Glomerular endothelial cell (primary cell): ENCODE measurements at regions not wholly inside any gene's neighbourhood (a gene's known extent, or its start where the extent isn't known, plus 50 kb on each side); places are given as distances from the start of the nearest gene placed in this dataset.

Experiments
- DNase-seq: peaks from one replicate; pipeline ENCODE4 v3.0.0-alpha.2; 2011; ENCODE audit warnings: low read depth, low spot score; ENCODE audit errors: extremely low read depth

DNA sequence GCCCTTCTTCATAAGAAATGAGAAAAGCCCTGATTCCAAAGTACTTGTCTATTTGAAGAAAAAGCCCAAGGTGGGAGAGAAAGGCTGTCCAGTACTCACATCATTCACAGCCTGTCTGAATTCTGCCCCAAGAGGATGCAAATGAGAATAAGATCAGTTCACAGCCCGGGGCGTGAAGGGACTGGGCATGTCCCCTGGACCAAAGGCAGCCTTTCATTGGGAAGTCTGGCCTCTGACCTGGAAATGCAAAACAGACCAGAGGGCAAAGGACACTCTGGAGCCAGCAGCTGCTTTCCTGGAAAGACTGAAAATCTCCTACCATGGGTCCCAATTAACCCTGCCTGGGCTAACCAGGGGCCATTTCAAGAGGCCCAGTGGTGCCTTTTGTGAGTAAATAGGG is 191.2 kb upstream of the PELI2 start:
- DNase-seq = no peak

DNA sequence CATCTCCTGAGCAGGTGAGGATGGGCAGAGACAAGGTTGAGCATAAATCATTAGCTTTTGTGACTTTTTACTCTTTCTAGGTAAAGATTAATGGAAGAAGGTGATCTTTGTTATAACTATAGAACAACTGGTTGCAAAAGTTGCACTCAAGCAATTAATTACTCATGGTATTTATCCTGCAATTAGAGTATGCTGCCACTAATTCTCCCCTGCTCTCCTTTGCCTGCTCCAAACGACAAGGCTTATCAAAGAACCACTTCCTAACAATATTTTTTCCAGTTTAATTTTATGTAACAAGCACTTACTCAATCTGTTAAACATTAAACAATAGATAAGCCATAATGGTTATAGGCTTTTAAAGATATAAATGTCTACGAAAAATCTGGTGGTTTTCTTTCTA is 189.9 kb upstream of the PELI2 start:
- no peak for DNase-seq

DNA sequence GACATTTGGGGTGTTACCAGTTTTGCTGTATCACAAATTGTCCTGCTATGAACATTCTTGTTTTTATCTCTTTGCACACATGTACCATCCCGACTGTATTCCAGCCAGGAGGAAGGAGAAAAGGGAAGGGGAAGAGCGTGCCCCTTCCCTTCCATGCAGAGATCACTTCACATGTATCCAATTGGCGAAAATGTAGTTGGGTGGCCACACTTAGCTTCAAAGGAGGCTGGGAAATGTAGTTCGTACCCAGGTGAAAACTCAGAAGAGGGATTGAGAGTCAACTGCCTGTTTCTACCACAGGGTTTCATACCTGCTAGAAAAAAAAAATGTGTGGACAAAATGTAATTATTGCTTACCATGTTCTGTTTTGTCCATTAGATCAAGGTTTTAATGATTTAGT is 189.1 kb upstream of the PELI2 start:
- DNase-seq = no peak

DNA sequence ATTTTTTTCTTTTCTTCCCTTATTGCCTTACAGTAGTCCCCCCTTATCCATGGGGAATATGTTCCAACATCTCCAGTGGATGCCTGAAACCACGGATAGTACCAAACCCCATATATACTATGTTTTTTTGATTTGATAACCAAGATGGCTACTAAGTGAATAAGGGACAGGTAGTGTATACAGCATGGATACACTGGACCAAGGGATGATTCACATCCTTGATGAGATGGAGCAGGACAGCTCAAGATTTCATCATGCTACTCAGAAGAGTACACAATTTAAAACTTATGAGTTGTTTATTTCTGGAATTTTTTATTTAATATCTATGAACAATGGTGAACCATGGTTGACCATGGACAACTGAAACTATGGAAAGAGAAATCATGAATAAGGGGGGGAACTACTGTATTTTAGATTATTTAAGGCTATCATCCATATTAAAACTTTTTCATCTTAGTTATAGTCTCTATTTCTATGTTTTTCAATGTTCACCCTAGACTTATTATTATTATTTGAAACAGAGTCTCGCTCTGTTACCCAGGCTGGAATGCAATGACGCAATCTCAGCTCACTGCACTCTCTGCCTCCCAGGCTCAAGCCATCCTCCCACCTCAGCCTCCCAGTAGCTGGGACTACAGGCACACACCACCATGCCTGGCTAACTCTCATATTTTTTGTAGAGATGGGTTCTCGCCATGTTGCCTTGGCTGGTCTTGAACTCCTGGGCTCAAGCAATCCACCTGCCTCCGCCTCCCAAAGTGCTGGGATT is 188.0 kb upstream of the PELI2 start:
- DNase-seq = no peak

DNA sequence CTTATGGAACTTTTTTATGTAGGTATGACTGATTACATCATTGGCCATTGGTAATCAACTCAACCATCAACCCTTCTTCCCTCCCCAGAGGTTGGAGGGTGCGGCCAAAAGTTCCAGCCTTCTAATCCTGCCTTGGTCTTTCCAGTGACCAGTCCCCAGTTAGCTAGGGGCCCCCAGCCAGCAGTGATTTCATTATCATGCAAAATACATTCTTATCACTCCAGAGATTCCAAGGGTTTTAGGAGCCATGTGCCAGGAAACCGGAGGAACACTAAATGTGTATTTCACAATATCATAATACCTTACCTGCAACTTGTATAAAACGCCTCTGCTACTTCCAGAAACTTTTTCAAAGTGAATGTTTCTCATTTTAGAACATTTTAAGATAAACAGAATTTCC is 181.5 kb upstream of the PELI2 start:
- no peak for DNase-seq

DNA sequence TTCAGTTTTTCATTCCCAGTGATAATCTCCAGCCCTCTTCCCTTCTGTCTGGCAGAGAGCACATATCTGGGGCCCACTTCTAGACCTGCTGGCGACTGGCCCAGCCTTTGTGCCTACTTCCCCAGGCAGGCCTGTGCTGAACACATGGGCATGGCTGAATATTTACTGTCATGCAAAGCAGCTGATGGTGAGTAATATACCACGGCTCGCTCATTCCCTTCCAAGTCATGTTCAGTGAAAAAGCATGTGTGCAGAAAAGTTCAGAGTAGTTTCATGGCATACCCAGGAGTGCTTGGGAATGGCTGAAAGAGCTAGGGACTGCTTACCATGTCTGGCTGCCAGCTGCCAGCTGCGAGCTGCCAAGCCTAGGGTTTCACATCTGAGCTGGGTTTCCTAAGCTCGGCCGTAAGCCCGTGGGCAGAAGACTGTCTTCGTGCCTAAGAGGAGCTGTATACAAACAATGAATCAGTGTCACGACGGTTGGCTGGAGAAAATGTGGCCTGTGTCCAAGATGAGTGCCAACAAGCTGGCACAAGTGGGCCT is 179.9 kb upstream of the PELI2 start:
- no peak for DNase-seq

DNA sequence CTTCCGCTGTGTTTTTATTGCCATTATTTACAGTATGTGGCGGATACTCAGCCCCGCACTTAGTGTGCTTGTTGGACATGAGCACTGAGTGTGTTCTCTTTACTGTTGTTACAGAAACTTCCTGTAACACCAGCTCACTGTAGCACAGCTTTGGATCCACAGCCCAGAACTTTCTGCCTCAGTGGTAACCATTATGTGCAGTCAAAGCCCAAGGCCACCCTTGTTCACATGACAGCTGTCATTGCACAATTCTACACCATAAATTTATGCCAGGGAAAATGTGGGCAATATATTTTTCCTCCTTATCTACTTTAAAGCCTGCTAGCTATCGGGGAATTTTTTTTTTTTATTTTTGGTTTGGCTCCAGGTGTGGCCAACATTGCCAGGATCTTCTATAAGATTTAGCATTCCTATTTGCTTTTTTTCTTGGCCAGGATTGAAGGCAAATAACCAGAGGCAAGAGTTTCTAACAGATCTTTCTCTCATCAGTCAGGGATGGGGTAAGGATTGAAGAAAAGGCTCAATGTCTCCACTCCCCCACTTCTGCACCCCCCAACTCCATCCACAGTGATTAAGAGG is 176.0 kb upstream of the PELI2 start:
- no peak for DNase-seq

DNA sequence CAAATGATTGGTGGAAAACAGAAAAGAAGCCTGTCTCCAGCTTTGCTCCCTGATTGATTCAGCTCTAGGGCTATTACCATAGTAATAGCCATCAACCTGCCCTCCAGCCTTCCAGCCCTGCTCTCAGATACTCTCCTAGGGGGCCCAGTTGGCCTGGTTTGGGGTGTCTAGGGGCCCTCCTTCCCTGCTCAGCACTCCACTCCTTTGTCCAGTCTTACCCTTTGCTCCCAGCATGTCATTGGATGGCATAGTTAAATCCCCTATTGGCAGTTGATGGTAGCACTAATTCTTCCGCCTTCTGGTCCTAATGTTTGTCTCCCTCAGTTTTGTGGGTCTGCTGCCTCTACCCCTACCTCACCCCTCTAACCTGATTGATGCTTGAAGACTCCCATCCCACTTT is 175.4 kb upstream of the PELI2 start:
- no peak for DNase-seq

DNA sequence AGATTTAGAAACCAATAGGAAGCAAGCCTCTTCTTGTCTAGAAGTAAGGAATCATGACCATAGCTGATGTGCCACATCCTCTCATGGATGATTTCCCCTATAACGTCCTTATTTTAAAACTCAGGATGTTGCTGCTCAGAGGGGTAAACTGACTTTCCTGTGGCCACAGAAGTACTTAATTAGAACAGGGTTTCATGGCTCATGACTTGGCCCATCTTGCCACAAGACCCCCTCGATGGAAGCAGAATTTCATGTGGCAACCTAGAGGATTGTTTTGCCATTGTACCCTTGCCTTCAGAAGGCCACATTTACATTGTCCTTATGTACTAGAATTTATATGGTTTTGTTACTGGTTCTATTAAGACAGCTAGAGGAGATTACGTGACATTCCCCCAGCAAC is 173.5 kb upstream of the PELI2 start:
- no peak for DNase-seq

DNA sequence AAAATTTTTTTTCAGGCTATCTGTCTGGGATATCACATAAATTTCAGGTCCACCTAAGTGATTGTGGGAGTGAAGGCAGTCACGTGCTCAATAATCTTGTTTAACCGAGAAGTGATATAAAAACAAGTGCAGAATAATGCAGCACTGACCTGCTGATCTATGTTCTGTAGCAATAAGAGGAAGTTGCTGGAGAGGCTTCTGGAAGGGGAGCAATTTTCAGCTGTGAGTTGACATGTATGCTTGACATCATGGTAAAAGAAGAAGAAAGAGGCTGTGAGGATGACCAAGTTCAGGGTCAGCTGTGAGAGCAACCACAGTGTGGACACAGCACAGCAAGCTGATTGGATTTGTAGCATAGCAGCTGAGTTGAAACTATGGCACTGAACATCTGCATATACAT is 172.0 kb upstream of the PELI2 start:
- DNase-seq = no peak

DNA sequence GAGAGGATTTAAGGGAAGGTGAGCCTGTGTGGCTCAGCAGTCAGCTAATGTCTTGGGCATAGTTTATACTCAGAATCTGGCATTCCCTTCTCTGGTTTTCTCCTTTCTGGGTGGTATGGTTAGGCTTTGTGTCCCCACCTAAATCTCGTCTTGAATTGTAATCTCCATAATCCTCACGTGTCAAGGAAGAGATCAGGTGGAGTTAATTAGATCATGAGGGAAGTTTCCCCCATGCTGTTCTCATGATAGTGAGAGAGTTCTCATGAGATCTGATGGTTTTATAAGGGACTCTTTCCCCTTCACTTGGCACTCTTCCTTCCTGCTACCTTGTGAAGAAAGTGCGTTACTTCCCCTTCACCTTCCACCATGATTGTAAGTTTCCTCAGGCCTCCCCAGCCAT is 169.8 kb upstream of the PELI2 start:
- DNase-seq = no peak

DNA sequence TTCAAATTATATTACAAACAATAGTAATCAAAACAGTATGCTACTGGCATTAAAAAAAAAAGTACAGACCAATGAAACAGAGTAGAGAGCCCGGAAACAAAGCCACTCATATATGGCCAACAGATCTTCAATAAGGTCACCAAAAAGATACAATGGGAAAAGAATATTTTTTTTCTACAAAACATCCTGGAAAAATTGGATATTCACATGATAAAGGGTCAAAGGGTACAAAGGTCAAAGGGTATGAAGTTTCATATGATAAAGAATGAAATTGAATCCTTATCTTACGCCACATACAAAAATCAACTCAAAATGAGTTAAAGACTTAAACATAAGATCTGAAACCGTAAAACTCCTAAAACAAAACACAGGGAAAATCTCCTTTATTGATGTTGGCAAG is 168.5 kb upstream of the PELI2 start:
- no peak for DNase-seq

DNA sequence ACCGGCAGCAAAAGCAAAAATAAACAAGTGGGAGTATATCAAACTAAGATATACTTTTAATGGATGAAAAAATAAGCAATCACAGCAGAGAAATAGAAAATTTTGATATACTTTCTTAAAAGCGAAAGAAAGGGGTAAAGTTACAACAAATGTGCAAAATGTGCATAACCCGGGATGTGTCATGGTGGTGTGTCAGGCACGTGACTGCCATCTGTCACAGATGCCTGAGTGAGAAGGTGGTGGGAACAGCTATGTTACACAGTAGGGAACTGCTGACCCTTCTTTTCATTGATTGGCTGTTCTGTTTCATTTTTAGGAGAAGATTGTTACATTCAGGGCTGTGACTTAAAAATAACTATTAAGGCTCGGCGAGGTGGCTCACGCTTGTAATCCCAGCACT is 168.1 kb upstream of the PELI2 start:
- DNase-seq = no peak

DNA sequence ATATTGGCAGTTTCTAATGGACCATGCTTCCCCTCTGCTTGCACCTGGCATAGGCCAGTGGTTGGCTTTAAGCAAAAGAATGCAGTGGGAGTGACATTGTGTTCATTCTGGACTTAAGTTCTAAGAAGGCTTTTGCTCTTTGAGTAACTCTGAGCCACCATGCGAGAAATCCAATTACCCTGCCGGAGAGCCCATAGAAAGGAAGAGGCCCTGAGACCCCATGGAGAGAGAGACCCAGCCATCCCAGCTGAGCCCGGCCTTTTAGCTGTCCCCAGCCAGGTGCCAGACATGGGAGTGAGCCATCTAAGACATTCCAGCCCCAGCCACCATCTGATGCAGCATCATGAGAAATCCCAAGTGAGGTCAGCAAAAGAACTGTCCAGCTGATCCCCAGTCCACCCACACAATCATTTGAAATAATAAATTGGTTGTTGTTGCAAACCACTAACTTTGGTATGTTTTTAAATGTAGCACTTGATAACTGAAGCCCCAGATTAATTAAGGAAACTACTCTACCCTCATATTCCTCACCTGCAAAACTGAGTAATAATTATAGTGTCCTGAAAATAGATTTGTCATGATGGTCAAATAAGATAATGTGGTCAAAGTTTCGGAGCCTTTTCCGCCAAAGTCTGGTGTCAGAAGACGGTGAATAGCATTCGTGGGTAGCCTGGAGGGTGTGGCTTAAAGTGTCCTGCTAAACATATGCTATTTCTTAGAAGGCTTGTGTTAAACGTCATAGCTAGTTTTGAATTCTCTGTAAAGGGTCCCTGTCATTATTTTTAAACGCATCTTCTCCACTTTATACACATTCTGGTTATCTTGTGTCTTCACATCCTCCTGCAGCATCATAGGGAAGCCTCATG is 166.6 kb upstream of the PELI2 start:
- no peak for DNase-seq

DNA sequence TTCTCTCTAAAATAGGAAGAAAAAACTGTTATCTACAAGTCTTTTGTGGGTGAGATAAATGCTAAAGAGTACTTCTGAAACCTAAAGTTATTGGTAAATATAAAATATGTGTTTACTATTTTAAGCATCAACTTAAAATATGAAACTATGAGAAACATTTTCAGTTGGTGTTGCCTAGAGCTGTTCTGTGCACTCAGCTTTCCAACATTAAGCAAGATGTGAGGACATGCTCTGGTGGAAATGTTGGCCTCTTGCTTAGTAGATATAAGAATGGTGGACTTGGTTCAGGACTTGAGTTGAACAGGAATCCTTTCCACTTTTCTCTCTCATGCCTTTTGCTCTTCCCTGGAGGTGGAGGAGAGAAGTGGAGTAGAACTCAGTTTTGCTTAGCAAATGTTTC is 164.1 kb upstream of the PELI2 start:
- no peak for DNase-seq

DNA sequence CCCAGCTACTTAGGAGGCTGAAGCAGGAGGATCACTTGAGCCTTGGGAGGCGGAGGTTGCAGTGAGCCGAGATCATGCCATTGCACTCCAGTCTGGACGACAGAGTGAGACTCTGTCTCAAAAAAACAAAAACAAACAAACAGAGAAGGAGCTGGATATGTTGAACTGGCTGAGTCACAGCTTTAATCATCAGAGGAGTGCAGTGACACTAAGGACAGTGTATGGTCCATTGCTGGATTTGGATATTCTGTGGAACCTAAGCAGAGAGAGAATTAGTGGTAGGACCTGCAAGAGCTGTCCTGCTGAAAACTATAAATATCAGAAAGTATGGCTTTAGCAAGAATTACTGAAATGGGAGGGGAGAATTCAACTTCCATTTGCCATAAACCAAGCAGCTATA is 163.0 kb upstream of the PELI2 start:
- no peak for DNase-seq

DNA sequence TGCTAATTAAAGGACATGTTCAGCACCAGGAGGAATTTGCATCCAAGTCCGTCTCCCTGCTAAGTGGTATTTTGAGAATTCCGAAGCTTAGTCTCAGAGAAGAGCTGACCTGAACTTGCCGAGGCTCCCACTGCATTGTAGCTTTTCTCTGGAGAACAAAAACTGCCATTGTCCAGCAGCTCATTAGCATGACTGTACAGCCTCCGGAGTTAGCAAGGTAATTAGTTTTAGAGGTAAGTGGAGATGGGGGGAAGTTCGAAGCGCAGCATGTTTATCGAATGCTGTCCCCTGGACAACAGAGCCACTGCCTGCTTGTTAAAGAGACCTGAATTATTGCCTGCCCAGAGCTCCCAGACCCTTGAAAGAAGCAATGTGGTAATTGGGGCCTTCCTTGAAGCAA is 160.3 kb upstream of the PELI2 start:
- no peak for DNase-seq

DNA sequence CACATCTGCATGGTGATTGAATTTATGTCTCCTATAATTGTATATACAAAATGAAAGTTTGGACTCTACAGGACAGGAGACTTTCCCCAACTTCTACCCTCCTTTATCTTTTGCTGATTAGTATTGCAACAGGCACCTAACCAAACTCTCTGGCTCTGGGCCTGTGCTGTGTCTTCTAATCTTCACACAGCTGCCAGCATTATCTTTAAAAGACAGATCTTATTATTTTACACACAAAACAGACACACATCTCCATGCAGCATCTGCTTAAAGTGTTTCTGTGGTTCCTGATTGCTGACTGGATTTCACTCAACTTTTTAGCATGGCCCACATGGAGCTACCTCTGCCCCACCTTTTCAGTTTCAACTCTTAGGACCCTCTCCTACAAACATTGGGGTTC is 154.9 kb upstream of the PELI2 start:
- DNase-seq = no peak

DNA sequence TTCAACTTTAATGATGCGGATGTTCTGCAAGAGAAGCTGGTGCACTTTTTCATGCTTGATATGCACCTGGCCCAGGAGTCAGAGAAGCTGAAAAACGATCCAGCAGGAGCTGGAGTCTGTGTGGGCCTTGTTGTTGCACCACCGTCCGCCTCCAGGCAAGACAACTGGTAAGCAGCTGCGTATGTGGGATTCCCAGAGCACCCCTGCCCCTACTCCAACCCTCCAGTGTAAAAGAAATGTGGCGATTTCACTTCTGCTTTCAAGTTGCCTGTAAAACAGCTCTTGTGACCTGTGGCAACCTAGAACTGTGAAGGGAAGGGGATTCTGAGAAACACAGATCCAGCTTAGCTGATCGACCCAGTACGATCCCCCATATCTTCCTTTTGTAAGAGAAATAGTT is 154.1 kb upstream of the PELI2 start:
- DNase-seq = no peak

DNA sequence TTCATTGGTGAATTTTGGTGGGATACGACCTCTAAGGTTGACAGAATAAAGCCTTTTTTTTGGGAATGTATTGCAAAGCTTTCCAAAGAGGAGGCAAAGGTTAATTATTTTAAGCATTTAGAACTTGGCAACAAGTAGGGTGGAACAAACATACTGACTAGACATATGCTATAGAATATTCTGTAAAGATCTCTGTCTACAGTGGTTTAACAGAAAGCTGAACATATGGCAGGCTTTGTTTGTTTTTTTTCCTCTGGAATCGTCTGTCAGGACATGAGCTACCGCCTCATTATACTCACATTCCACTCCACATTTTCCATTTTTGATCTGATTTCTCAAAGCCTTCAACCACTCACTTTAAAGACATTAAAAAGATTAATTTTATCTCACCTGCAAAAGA is 153.4 kb upstream of the PELI2 start:
- DNase-seq = no peak

DNA sequence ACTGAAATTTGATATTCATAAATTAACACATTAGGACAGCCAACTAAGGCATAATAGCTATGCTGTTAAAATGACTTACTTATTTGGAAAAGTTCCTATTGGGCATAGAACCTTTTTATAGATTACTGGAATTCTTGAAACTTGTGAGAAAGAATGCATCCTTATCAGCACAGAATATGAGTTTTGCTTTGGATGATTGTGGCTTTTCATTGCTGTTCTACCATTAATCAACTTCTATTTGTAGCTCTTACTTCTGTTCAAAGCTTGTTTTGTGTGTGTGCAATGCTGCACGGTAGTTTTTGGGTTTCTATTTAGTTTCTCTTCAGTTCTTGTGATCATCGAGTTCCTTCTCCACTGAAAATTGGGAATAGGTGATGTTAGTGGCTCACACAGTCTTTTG is 152.4 kb upstream of the PELI2 start:
- DNase-seq = no peak

DNA sequence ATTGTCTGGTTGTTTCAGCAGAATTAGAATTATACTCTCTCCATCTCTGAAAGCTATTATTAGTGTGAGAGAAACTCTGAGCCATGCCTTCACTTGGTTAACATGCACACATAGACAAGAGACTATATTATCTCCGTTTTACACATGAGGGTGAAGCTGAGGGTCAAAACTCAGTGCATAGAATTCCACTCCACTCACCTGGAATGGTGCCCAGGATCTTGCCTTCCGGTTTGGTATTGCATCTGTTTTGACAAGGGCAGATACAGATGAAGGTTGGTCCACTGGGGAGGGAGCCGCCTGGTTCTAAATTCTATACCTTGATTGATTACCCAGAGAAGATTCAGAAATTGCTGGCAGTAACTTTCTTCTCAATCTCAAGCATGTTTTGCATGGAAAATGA is 149.5 kb upstream of the PELI2 start:
- DNase-seq = no peak
